CD1c-positive myeloid dendritic cell (primary cell): ENCODE measurements at regions not wholly inside any gene's neighbourhood (a gene's known extent, or its start where the extent isn't known, plus 50 kb on each side); places are given as distances from the start of the nearest gene placed in this dataset.
"Not testable (repeated sequence)": the region's sequence is repeated elsewhere in the genome, so short reads cannot be mapped to it uniquely, and the experiment has no call there.

Experiments
- DNase-seq: peaks from one replicate; pipeline ENCODE4 v3.0.0-alpha.2; 2016; ENCODE audit errors: extremely low spot score

DNA sequence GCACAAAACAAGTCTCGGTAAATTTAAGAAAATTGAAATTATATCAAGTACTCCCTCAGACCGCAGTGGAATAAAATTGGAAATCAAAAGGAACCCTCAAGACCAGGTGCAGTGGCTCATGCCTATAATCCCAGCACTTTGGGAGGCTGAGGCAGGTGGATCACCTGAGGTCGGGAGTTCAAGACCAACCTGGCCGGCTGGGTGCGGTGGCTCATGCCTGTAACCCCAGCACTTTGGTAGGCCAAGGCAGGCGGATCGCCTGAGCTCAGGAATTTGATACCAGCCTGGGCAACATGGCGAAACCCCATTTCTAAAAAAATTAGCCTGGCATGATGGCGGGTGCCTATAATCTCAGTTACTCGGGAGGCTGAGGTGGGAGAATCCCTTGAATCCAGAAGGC, 135.7 kb upstream of the RAG2 start:
- not testable (repeated sequence) for DNase-seq

DNA sequence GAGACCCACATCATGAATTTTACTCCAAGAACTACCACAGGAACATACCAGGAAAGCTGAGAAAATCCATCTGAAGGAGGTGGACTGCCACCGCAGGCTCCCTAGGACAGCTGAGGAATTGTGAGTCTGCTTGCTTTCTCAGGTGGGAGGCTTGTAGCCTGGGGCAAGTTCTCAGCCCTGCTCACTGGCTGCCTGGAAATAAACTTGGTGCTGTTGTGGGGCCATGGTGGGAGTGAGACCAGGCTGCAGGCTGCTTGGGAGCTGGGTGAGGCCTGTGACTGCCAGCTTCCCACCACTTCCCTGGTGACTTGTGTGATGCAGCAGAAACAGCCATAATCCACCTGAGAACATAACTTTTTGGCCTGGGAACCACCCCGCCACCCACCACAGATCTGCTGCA, 132.7 kb upstream of the RAG2 start:
- DNase-seq = no peak

DNA sequence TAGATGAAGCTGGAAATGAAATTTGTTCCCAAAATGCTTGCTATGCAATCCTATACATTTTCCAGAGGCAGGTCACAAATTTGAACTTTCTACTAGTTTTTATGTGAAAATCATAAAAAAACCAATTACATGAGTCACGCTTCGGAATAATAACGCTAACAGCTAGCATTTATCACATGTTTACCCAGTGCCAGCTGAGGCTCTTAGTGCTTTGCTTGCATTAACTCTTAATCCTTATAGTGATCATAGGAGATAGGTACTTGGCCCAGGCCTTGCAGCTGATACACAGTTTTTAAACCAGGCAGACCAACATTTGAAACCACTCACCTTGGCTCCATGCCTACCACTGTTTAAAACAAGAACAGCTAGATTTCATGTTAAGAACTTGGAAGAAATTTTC, 131.8 kb upstream of the RAG2 start:
- DNase-seq = no peak

DNA sequence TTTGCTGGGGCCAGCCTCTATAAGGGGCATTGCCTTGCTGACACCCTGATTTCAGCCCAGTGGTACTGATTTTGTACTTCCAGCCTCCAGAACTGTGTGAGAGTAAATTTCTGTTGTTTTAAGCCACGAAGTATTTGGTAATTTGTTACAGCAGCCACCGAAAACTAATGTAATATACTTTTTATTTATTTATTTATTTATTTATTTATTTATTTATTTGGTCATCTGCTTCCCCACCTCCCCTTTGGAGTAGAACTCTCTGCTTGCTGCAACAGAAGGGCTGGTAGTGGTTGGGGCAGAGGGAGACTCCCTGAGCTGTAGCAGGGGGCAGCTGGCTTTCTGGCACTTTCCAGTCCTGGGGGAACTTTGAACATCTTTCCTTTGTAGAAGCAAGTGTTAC, 128.4 kb upstream of the RAG2 start:
- no peak for DNase-seq

DNA sequence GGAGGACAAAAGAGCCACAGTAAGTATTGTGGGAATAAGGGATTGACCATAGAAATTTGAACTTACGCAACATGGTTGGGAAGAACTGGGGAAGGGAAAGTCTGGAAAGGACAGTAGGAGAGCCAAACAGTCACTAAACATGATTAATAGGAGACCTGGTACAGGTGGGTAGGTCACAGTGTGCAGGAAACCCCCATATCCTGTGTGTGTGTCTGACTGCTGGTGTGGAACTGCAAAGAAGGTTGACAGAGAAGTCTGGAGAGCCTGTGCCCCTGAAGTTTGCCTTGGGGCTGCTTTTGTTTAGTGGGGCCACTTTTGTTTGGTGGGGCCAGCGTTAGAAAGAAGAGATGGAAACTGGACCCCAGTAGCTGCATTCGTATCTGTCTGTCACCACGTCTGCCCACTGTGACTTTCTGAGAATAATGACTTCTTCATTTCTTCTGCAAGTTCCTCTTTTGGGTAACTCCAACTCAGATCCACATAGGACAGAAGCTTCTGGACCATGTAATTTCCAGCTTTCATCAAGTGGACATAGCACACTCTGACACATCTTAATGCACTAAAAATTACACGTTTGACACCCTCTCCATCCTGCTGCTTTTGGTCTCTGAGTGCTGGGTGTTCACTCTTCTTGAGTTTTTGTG, 126.8 kb upstream of the RAG2 start:
- peak; percentile 74 for DNase-seq

DNA sequence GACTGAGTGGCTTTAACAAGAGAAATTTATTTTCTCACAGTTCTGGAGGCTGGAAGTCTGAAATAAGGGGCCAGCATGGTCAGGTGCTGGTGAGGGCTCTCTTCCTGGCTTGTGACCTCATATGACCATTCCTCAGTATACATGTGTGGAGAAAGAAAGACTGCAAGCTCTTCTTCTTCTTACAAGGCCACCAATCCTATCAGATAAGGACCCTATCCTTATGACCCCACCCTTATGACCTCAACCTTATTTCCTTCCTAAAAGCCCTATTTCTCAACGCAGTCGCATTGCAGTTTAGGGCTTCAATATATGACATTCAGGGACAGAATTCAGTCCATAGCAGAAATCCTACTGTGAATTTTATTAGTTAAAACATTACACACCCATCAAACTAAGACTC, 124.4 kb upstream of the RAG2 start:
- no peak for DNase-seq

DNA sequence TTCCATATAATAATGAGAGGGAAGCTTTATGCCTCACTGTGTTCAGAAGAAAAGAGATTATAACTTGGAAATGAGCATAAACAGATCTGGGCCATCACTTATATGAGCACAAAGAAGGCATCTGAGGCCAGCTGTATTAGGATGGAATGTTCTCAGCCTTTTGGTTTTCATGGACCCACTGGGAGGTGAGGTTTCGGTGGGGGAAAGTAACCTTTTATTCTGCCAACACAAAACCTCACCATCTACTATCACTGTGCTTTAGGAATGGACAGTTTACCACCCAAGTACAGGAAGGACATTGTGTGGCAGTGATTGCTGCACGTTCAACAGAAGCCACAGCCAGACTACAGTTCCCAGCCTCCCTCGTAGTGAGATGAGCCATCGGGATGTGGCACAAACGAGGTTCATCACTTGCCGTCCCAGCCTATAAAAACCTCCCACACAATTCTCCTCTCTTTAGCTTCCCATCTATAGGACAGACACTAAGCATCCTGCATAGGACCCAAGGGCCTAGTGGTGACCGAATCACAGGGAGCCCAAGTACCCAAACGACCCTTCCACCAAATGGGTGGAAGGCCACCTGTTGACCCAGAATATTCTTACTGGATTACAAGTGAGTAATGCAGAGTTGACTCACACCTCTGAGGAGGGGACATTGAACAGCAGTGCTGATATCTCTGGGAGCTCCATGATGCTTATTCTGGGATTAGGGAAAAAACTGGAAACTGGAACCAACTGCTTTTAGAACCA, 121.5 kb upstream of the RAG2 start:
- no peak for DNase-seq

DNA sequence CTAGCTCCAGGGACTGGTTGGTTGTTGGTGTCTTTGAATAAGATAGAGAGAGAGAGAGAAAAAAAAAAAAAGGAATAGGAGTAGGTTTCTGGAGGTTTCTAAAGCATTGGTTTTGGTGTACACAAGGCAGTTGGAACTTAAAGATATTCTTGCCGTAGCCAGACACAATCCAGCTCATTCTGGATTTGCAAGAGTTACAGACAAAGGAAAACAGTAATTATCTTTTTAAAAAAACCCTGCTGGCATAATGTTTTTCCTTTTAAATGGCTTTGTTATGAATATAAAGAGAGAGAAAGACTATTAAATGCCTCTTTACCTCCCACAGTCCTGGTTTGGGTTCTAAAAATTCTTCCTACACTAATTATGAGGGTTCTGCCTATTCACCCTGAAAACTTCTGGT, 120.4 kb upstream of the RAG2 start:
- DNase-seq = no peak

DNA sequence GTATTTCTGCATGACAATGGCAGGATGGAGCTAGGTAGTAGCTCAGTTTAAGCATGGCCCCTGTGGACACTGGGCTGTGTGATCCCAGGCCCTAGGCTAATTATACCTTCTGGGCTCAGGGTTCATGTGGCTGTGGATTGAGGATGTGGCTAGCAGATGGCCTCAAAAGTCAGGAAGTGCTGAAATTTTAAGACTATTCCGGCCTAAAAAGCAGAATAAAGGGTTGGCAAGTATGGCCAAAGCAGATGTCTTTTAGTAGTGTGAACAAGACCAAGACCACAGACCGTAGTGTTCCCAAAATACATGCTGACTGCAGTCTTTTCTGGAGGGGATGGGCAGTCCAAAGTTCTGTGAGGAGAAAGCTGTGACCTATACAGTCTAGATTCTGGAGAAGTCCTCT, 115.7 kb upstream of the RAG2 start:
- no peak for DNase-seq

DNA sequence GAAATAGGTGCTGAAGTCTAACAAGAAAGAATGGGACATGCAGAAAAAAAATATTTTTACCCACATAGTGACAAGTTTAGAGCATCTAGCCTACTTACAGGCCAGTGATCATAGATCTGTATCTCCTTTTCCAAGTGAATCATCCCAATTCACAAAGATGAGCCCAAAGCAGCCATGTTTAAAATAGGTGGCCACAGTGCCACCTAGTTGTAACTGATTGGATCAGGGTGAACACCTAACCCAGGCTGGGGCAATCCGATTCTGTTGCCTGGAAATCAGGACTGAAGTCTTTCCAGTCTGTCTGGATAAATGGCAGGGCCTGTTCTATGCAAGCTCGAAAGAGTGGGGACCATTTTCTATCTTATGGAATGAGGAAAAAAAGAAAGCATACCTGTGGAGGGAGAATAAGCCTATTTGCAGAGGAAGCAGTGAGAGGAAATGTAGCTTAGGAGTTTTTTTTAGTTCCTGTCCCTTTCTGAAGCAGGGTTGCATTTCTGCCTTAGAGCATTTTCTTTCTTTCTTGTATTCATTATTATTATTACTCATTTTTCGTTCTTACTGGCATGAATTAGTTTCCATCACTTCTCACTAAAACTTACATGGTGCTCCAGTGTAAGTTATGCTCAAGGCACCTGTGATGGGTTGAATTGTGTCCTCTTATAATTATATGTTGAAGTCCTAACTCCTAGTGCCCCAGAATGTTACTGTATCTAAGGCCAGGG, 113.2 kb upstream of the RAG2 start:
- DNase-seq = no peak
